GM21423 (cell line): ENCODE measurements at regions not wholly inside any gene's neighbourhood (a gene's known extent, or its start where the extent isn't known, plus 50 kb on each side); places are given as distances from the start of the nearest gene placed in this dataset.

Experiments
- ATAC-seq: cut with Tn5 transposase; IDR thresholded peaks from one replicate; pipeline ENCODE4 v1.9.1; 2021; ENCODE audit warnings: mild to moderate bottlenecking, moderate library complexity; ENCODE audit not compliant: unreplicated experiment

GRCh38 chr12:20212658-20213555 lies 155.4 kb upstream of the PDE3A start:
- ATAC-seq: no peak

- ATAC-seq: no peak
Measured at GRCh38 chr12:20213723-20214625, 154.4 kb upstream of the PDE3A start.

GRCh38 chr12:20220339-20220738 lies 148.0 kb upstream of the PDE3A start:
- no peak for ATAC-seq

GRCh38 chr12:20232931-20233675 lies 135.2 kb upstream of the PDE3A start:
- ATAC-seq: no peak

GRCh38 chr12:20234474-20234873 lies 133.9 kb upstream of the PDE3A start:
- no peak for ATAC-seq

GRCh38 chr12:20237091-20237490 lies 131.2 kb upstream of the PDE3A start:
- no peak for ATAC-seq

- ATAC-seq: no peak
Measured at GRCh38 chr12:20245491-20245890, 122.8 kb upstream of the PDE3A start.

- no peak for ATAC-seq
Measured at GRCh38 chr12:20248646-20249045, 119.7 kb upstream of the PDE3A start.

- no peak for ATAC-seq
Measured at GRCh38 chr12:20250761-20251160, 117.6 kb upstream of the PDE3A start.

GRCh38 chr12:20257311-20257710 lies 111.0 kb upstream of the PDE3A start:
- ATAC-seq: no peak

GRCh38 chr12:20259786-20260185 lies 108.6 kb upstream of the PDE3A start:
- no peak for ATAC-seq

- no peak for ATAC-seq
Measured at GRCh38 chr12:20260851-20261250, 107.5 kb upstream of the PDE3A start.

GRCh38 chr12:20262119-20262518 lies 106.2 kb upstream of the PDE3A start:
- no peak for ATAC-seq

GRCh38 chr12:20264026-20264425 lies 104.3 kb upstream of the PDE3A start:
- ATAC-seq: no peak

- ATAC-seq: no peak
Measured at GRCh38 chr12:20264608-20265114, 103.7 kb upstream of the PDE3A start.

- no peak for ATAC-seq
Measured at GRCh38 chr12:20268121-20268732, 100.1 kb upstream of the PDE3A start.

- ATAC-seq: no peak
Measured at GRCh38 chr12:20268771-20269170, 99.6 kb upstream of the PDE3A start.

GRCh38 chr12:20269337-20270067 lies 98.8 kb upstream of the PDE3A start:
- ATAC-seq: no peak

- no peak for ATAC-seq
Measured at GRCh38 chr12:20270557-20270956, 97.8 kb upstream of the PDE3A start.

- no peak for ATAC-seq
Measured at GRCh38 chr12:20272161-20272560, 96.2 kb upstream of the PDE3A start.
